IMR-90 (cell line): ENCODE measurements at regions not wholly inside any gene's neighbourhood (a gene's known extent, or its start where the extent isn't known, plus 50 kb on each side); places are given as distances from the start of the nearest gene placed in this dataset.

Source experiments
- ATAC-seq: fragments of 200-7000 bp; cut with Tn5 transposase; 2 replicates; pipeline ENCODE4 v1.9.1; 2020; ENCODE audit warnings: low read depth, mild to moderate bottlenecking, moderate library complexity
- BruUV-seq: library from RNA; stranded (reverse); fragments of 400-500 nt; replicated peaks from 2 replicates; lab custom pipeline; 2021; lab: Mats Ljungman, UMichigan
- CTCF ChIA-PET: fragments of 300-600 bp; formaldehyde crosslinking; extraction: SDS; loops from one replicate; lab custom pipeline; 2021; ENCODE audit warnings: antibody characterized with exemption; lab: Yijun Ruan, JAX
- POLR2A ChIA-PET: fragments of 300-600 bp; sonication (Branson Sonifier 250); formaldehyde crosslinking; loops from one replicate; lab custom pipeline; 2022; ENCODE audit warnings: antibody characterized with exemption; ENCODE audit not compliant: unreplicated experiment; lab: Charles Lee
- DNase-seq: peaks from one replicate; pipeline ENCODE4 v3.0.0; 2013
- H2AFZ ChIP-seq: replicated peaks from 2 replicates; pipeline ENCODE3; 2013; ENCODE audit warnings: low read length, mild to moderate bottlenecking; ENCODE audit not compliant: poor library complexity
- H2AK5ac ChIP-seq: 2 replicates; pipeline ENCODE4 v1.6.1; 2013; ENCODE audit warnings: low read depth, low read length, inconsistent platforms
- H2AK9ac ChIP-seq: replicated peaks from 2 replicates; pipeline ENCODE3; 2013; ENCODE audit warnings: mild to moderate bottlenecking, low read depth, low read length, moderate library complexity; ENCODE audit not compliant: poor library complexity
- H2BK120ac ChIP-seq: 2 replicates; pipeline ENCODE4 v1.6.1; 2013; ENCODE audit warnings: low read depth, low read length, inconsistent platforms
- H2BK15ac ChIP-seq: 3 replicates; pipeline ENCODE4 v1.6.1; 2013; ENCODE audit warnings: low read depth, low read length, inconsistent platforms
- H2BK20ac ChIP-seq: 2 replicates; pipeline ENCODE4 v1.6.1; 2013; ENCODE audit warnings: low read depth, mild to moderate bottlenecking, inconsistent platforms, low read length, moderate library complexity
- H2BK5ac ChIP-seq: 2 replicates; pipeline ENCODE4 v1.6.1; 2013; ENCODE audit warnings: mild to moderate bottlenecking, low read depth, low read length, inconsistent platforms; ENCODE audit not compliant: poor library complexity, severe bottlenecking
- H3K14ac ChIP-seq: replicated peaks from 2 replicates; pipeline ENCODE4 v1.6.1; 2013; ENCODE audit warnings: low read depth, low read length, inconsistent platforms
- H3K18ac ChIP-seq: 2 replicates; pipeline ENCODE4 v1.6.1; 2013; ENCODE audit warnings: low read depth, low read length, control low read depth
- H3K23ac ChIP-seq: 2 replicates; pipeline ENCODE4 v1.6.1; 2013; ENCODE audit warnings: low read depth, low read length, inconsistent platforms
- H3K27ac ChIP-seq: 2 replicates; pipeline ENCODE4 v1.5.1; 2013; ENCODE audit warnings: mild to moderate bottlenecking, control low read depth, low read length; ENCODE audit not compliant: insufficient read depth
- H3K27me3 ChIP-seq: 2 replicates; pipeline ENCODE4 v1.6.1; 2013; ENCODE audit warnings: low read length; ENCODE audit not compliant: control insufficient read depth, insufficient read depth
- H3K36me3 ChIP-seq: 2 replicates; pipeline ENCODE4 v1.6.1; 2013; ENCODE audit warnings: low read length, mixed read lengths; ENCODE audit not compliant: control insufficient read depth, insufficient read depth
- H3K4ac ChIP-seq: 2 replicates; pipeline ENCODE4 v1.6.1; 2013; ENCODE audit warnings: low read depth, low read length, inconsistent platforms
- H3K4me1 ChIP-seq: 2 replicates; pipeline ENCODE4 v1.6.1; 2013; ENCODE audit warnings: low read length, mixed read lengths; ENCODE audit not compliant: control insufficient read depth, insufficient read depth
- H3K4me2 ChIP-seq: 2 replicates; pipeline ENCODE4 v1.6.1; 2013; ENCODE audit warnings: low read depth, mild to moderate bottlenecking, control low read depth, low read length, moderate library complexity
- H3K4me3 ChIP-seq: 2 replicates; pipeline ENCODE4 v1.5.1; 2013; ENCODE audit warnings: low read depth, mild to moderate bottlenecking, control low read depth, low read length, moderate library complexity; ENCODE audit not compliant: insufficient read depth
- H3K56ac ChIP-seq: 2 replicates; pipeline ENCODE4 v1.6.1; 2013; ENCODE audit warnings: low read length, inconsistent platforms; ENCODE audit not compliant: insufficient read depth; ENCODE audit errors: extremely low read depth
- H3K79me1 ChIP-seq, 2 experiments: 2 replicates each; pipeline ENCODE4 v1.6.1; 2013; ENCODE audit warnings: low read length in 2 of 2, inconsistent platforms in 1 of 2, low read depth in 1 of 2
- H3K9ac ChIP-seq: 2 replicates; pipeline ENCODE4 v1.6.1; 2013; ENCODE audit warnings: low read depth, low read length, control low read depth
- H3K9me1 ChIP-seq: 2 replicates; pipeline ENCODE4 v1.6.1; 2013; ENCODE audit warnings: low read length, inconsistent platforms; ENCODE audit not compliant: insufficient read depth
- H3K9me3 ChIP-seq: 2 replicates; pipeline ENCODE4 v1.6.1; 2013; ENCODE audit warnings: low read length; ENCODE audit not compliant: control insufficient read depth, insufficient read depth
- H4K20me1 ChIP-seq: 2 replicates; pipeline ENCODE4 v1.6.1; 2013; ENCODE audit warnings: low read length, inconsistent platforms; ENCODE audit not compliant: insufficient read depth
- H4K5ac ChIP-seq: 2 replicates; pipeline ENCODE4 v1.6.1; 2013; ENCODE audit warnings: mild to moderate bottlenecking, low read depth, low read length, control low read depth
- H4K8ac ChIP-seq, 2 experiments: 2 replicates each; pipeline ENCODE4 v1.6.1; 2013; ENCODE audit warnings: low read depth in 2 of 2, low read length in 2 of 2, control low read depth in 1 of 2, inconsistent platforms in 1 of 2
- H4K91ac ChIP-seq: 2 replicates; pipeline ENCODE4 v1.6.1; 2013; ENCODE audit warnings: low read depth, low read length, inconsistent platforms; ENCODE audit not compliant: insufficient read depth
- CEBPB ChIP-seq: IDR thresholded peaks from 2 replicates; pipeline ENCODE4 v1.6.1; 2012; ENCODE audit warnings: low read depth, low read length, improper control_type of control experiment
- CHD1 ChIP-seq: IDR thresholded peaks from 2 replicates; pipeline ENCODE4 v1.6.1; 2012; ENCODE audit warnings: low read depth, low read length, improper control_type of control experiment
- MAFK ChIP-seq: IDR thresholded peaks from 2 replicates; pipeline ENCODE4 v1.6.1; 2012; ENCODE audit warnings: low read depth, low read length, improper control_type of control experiment
- MAZ ChIP-seq: IDR thresholded peaks from 2 replicates; pipeline ENCODE4 v1.6.1; 2012; ENCODE audit warnings: low read depth, mild to moderate bottlenecking, low read length, improper control_type of control experiment, moderate library complexity, borderline replicate concordance
- NFE2L2 ChIP-seq: fragments of 150-350 bp; IDR thresholded peaks from 2 replicates; pipeline ENCODE4 v1.6.1; 2016; ENCODE audit warnings: low read depth, mild to moderate bottlenecking, low read length
- WGBS, 2 experiments: methylation state at CpG; one replicate each; pipeline versions ENCODE4 v1.1.5 to v1.1.7; 2013; ENCODE audit warnings: missing lambda C conversion rate in 2 of 2; ENCODE audit not compliant: insufficient read length in 1 of 2; ENCODE audit errors: extremely low coverage in 2 of 2; 5-methylcytosine and 5-hydroxymethylcytosine counted together
- dilution Hi-C: fragments of 300-500 bp; cut with HindIII; formaldehyde crosslinking; loops from one replicate; pipeline ENCODE4 v1.14.3; 2018; ENCODE audit warnings: low sequenced_read_pairs; ENCODE audit not compliant: unreplicated experiment
- in situ Hi-C: fragments of 300-500 bp; cut with MboI; formaldehyde crosslinking; loops from 3 replicates; pipeline ENCODE4 v1.14.3; 2019; ENCODE audit warnings: low sequenced_read_pairs, inconsistent platforms, mixed read lengths
- intact Hi-C: fragments of 100-400 bp; cut with micrococcal nuclease; formaldehyde crosslinking; loops from 2 replicates; pipeline ENCODE4 v1.10.0; 2022

- no peak overlapping the region for H3K4ac ChIP-seq
- H3K4me1 ChIP-seq, result no peaks in the 10 kb centered on the region
- ChIA-PET CTCF (no interaction called here), POLR2A (no interaction called here)
- WGBS, 2 experiments, result no CpG with 5 or more reads among the region's 2 CpGs
- no peaks in the 10 kb centered on the region for H3K9me1 ChIP-seq
- no peak overlapping the region for H3K27ac ChIP-seq
- DNase-seq (no peak), ATAC-seq (no peak)
- no peak overlapping the region for H2AFZ ChIP-seq
- no peaks in the 10 kb centered on the region for H3K9me3 ChIP-seq
- no peak overlapping the region for H3K4me2 ChIP-seq
- H2AK5ac ChIP-seq, result no peak overlapping the region
- in situ Hi-C loops (no loop called here), dilution Hi-C loops (no loop called here), intact Hi-C loops (no loop called here)
- no peak overlapping the region for H4K8ac ChIP-seq
- no peak overlapping the region for H2BK20ac ChIP-seq
- H3K36me3 ChIP-seq, result no peaks in the 10 kb centered on the region
- H2BK120ac ChIP-seq, result no peak overlapping the region
- no peak overlapping the region for H3K23ac ChIP-seq
- H3K27me3 ChIP-seq, result 0 out of 2 replicates have a peak, but pooled peaks cover 1% of the 10 kb centered on the region
- no TSS peak for BruUV-seq
- H3K9ac ChIP-seq, result no peak overlapping the region
- no peak overlapping the region for H3K4me3 ChIP-seq
- H4K5ac ChIP-seq, result no peak overlapping the region
- H3K14ac ChIP-seq, result no peak overlapping the region
- H3K79me1 ChIP-seq, result no peaks in the 10 kb centered on the region
- H3K18ac ChIP-seq, result no peak overlapping the region
- no peak overlapping the region for H3K56ac ChIP-seq
- H2AK9ac ChIP-seq, result no peak overlapping the region
- no peak overlapping the region for H2BK15ac ChIP-seq
- no peak overlapping the region for H2BK5ac ChIP-seq
- no peaks in the 10 kb centered on the region for H4K20me1 ChIP-seq
- no peak for TF ChIP-seq CHD1
- no peak for TF ChIP-seq MAFK
- TF ChIP-seq CEBPB, result no peak
- no peak for TF ChIP-seq MAZ
- no peak for TF ChIP-seq NFE2L2
- no peak overlapping the region for H4K91ac ChIP-seq
These were observed 210.7 kb downstream of the DHX15 start for GRCh38 chr4:24373704-24374103.
